ENCODE measurements at regions not wholly inside any gene's neighbourhood (a gene's known extent, or its start where the extent isn't known, plus 50 kb on each side); places are given as distances from the start of the nearest gene placed in this dataset.

- H3K79me1 ChIP-seq (ENCODE audit: low read length): peaks cover 6% of the 10 kb centered on the region
These were observed 510.5 kb downstream of the IRS2 start for GRCh38 chr13:109275852-109276251.

GRCh38 chr13:109275139-109275745 lies 511.1 kb downstream of the IRS2 start:
- peak overlapping the region; percentile 63 for H4K8ac ChIP-seq (ENCODE audit: low read depth, low read length)
- no peak overlapping the region for H3K4me3 ChIP-seq (ENCODE audit: low read depth, low read length)
- H4K91ac ChIP-seq (ENCODE audit: low read depth, low read length): peak overlapping the region; percentile 42
- H3K23ac ChIP-seq (ENCODE audit: low read length): no peak overlapping the region
- DNase-seq: no peak
- H3K4me2 ChIP-seq (ENCODE audit: low read length): no peak overlapping the region
- no peaks in the 10 kb centered on the region for H3K36me3 ChIP-seq (ENCODE audit: control insufficient read depth in 1 of 2, insufficient read depth in 2 of 2, low read length in 2 of 2)
- H4K12ac ChIP-seq (ENCODE audit: low read depth, low read length): no peak overlapping the region
- no peak overlapping the region for H3K9ac ChIP-seq (ENCODE audit: low read length)
- H3K4ac ChIP-seq (ENCODE audit: low read depth, low read length): no peak overlapping the region
- peaks cover 6% of the 10 kb centered on the region for H3K79me1 ChIP-seq (ENCODE audit: low read length)
- H3K14ac ChIP-seq (ENCODE audit: low read length): peak overlapping the region; percentile 60
- H2AK5ac ChIP-seq (ENCODE audit: low read length): no peak overlapping the region
- no peak overlapping the region for H2AFZ ChIP-seq (ENCODE audit: insufficient read depth, low read length, poor library complexity)
- WGBS (ENCODE audit: extremely low coverage, insufficient coverage, insufficient read length): no CpG with 5 or more reads among the region's 11 CpGs
- no peak overlapping the region for H3K27ac ChIP-seq (ENCODE audit: low read depth, low read length)
- H2BK5ac ChIP-seq (ENCODE audit: low read depth, low read length, poor library complexity): peak overlapping the region; percentile 60
- H3K4me1 ChIP-seq (ENCODE audit: control insufficient read depth in 1 of 2, insufficient read depth in 2 of 2, low read length in 2 of 2): peaks cover 4 to 11% of the 10 kb centered on the region in 2 experiments
- no peak overlapping the region for H3K18ac ChIP-seq (ENCODE audit: low read length)
- no peaks in the 10 kb centered on the region for H3K9me3 ChIP-seq (ENCODE audit: insufficient read depth, low read depth, low read length)
- H3K27me3 ChIP-seq (ENCODE audit: insufficient read depth, low read length): no peaks in the 10 kb centered on the region
- H3K79me2 ChIP-seq (ENCODE audit: control insufficient read depth, insufficient read depth, low read length, poor library complexity): no peaks in the 10 kb centered on the region
- H2BK12ac ChIP-seq (ENCODE audit: low read length): peak overlapping the region; percentile 54
- peak overlapping the region; percentile 58 for H2BK120ac ChIP-seq (ENCODE audit: insufficient read depth, low read length, poor library complexity)

More at GRCh38 chr13:109275852-109276251, 510.5 kb downstream of the IRS2 start:
- no peak overlapping the region for H3K4me2 ChIP-seq (ENCODE audit: low read length)
- H4K8ac ChIP-seq (ENCODE audit: low read depth, low read length): no peak overlapping the region
- H2BK12ac ChIP-seq (ENCODE audit: low read length): no peak overlapping the region
- H4K91ac ChIP-seq (ENCODE audit: low read depth, low read length): no peak overlapping the region
- no peak overlapping the region for H3K14ac ChIP-seq (ENCODE audit: low read length)
- no peak overlapping the region for H2AFZ ChIP-seq (ENCODE audit: insufficient read depth, low read length, poor library complexity)
- no peak overlapping the region for H3K18ac ChIP-seq (ENCODE audit: low read length)
- DNase-seq: no peak
- H4K12ac ChIP-seq (ENCODE audit: low read depth, low read length): no peak overlapping the region
- H3K23ac ChIP-seq (ENCODE audit: low read length): no peak overlapping the region
- no peaks in the 10 kb centered on the region for H3K79me2 ChIP-seq (ENCODE audit: control insufficient read depth, insufficient read depth, low read length, poor library complexity)
- H3K4me1 ChIP-seq (ENCODE audit: control insufficient read depth in 1 of 2, insufficient read depth in 2 of 2, low read length in 2 of 2): peaks cover 4 to 11% of the 10 kb centered on the region in 2 experiments
- H3K4me3 ChIP-seq (ENCODE audit: low read depth, low read length): no peak overlapping the region
- no peak overlapping the region for H3K9ac ChIP-seq (ENCODE audit: low read length)
- H3K27ac ChIP-seq (ENCODE audit: low read depth, low read length): no peak overlapping the region
- H2BK5ac ChIP-seq (ENCODE audit: low read depth, low read length, poor library complexity): no peak overlapping the region
- H3K4ac ChIP-seq (ENCODE audit: low read depth, low read length): no peak overlapping the region
- no peaks in the 10 kb centered on the region for H3K9me3 ChIP-seq (ENCODE audit: insufficient read depth, low read depth, low read length)
- no peak overlapping the region for H2BK120ac ChIP-seq (ENCODE audit: insufficient read depth, low read length, poor library complexity)
- no peak overlapping the region for H2AK5ac ChIP-seq (ENCODE audit: low read length)
- H3K27me3 ChIP-seq (ENCODE audit: insufficient read depth, low read length): no peaks in the 10 kb centered on the region
- no peaks in the 10 kb centered on the region for H3K36me3 ChIP-seq (ENCODE audit: control insufficient read depth in 1 of 2, insufficient read depth in 2 of 2, low read length in 2 of 2)
- no CpG with 5 or more reads among the region's 5 CpGs for WGBS (ENCODE audit: extremely low coverage, insufficient coverage, insufficient read length)

GRCh38 chr13:109274188-109274821 lies 512.1 kb downstream of the IRS2 start:
- H3K27me3 ChIP-seq (ENCODE audit: insufficient read depth, low read length): no peaks in the 10 kb centered on the region
- no peak overlapping the region for H4K12ac ChIP-seq (ENCODE audit: low read depth, low read length)
- H3K79me2 ChIP-seq (ENCODE audit: control insufficient read depth, insufficient read depth, low read length, poor library complexity): no peaks in the 10 kb centered on the region
- no peak overlapping the region for H2AK5ac ChIP-seq (ENCODE audit: low read length)
- no peaks in the 10 kb centered on the region for H3K36me3 ChIP-seq (ENCODE audit: control insufficient read depth in 1 of 2, insufficient read depth in 2 of 2, low read length in 2 of 2)
- H2BK120ac ChIP-seq (ENCODE audit: insufficient read depth, low read length, poor library complexity): no peak overlapping the region
- H3K4me2 ChIP-seq (ENCODE audit: low read length): no peak overlapping the region
- WGBS (ENCODE audit: extremely low coverage, insufficient coverage, insufficient read length): no CpG with 5 or more reads among the region's 5 CpGs
- peak; percentile 80 to 96 for DNase-seq
- H2AFZ ChIP-seq (ENCODE audit: insufficient read depth, low read length, poor library complexity): no peak overlapping the region
- no peak overlapping the region for H3K9ac ChIP-seq (ENCODE audit: low read length)
- H3K9me3 ChIP-seq (ENCODE audit: insufficient read depth, low read depth, low read length): no peaks in the 10 kb centered on the region
- H4K8ac ChIP-seq (ENCODE audit: low read depth, low read length): no peak overlapping the region
- peaks cover 4 to 11% of the 10 kb centered on the region in 2 experiments for H3K4me1 ChIP-seq (ENCODE audit: control insufficient read depth in 1 of 2, insufficient read depth in 2 of 2, low read length in 2 of 2)
- peaks cover 6% of the 10 kb centered on the region for H3K79me1 ChIP-seq (ENCODE audit: low read length)
- H2BK5ac ChIP-seq (ENCODE audit: low read depth, low read length, poor library complexity): peak overlapping the region; percentile 48
- no peak overlapping the region for H4K91ac ChIP-seq (ENCODE audit: low read depth, low read length)
- no peak overlapping the region for H3K18ac ChIP-seq (ENCODE audit: low read length)
- no peak overlapping the region for H3K23ac ChIP-seq (ENCODE audit: low read length)
- peak overlapping the region; percentile 28 for H3K27ac ChIP-seq (ENCODE audit: low read depth, low read length)
- H3K14ac ChIP-seq (ENCODE audit: low read length): no peak overlapping the region
- H2BK12ac ChIP-seq (ENCODE audit: low read length): no peak overlapping the region
- no peak overlapping the region for H3K4me3 ChIP-seq (ENCODE audit: low read depth, low read length)
- no peak overlapping the region for H3K4ac ChIP-seq (ENCODE audit: low read depth, low read length)

GRCh38 chr13:109273326-109273751 lies 513.0 kb downstream of the IRS2 start:
- no peak overlapping the region for H2AFZ ChIP-seq (ENCODE audit: insufficient read depth, low read length, poor library complexity)
- no peaks in the 10 kb centered on the region for H3K9me3 ChIP-seq (ENCODE audit: insufficient read depth, low read depth, low read length)
- no peak overlapping the region for H2AK5ac ChIP-seq (ENCODE audit: low read length)
- H3K27ac ChIP-seq (ENCODE audit: low read depth, low read length): no peak overlapping the region
- H3K14ac ChIP-seq (ENCODE audit: low read length): no peak overlapping the region
- H3K4me3 ChIP-seq (ENCODE audit: low read depth, low read length): no peak overlapping the region
- H2BK5ac ChIP-seq (ENCODE audit: low read depth, low read length, poor library complexity): no peak overlapping the region
- WGBS (ENCODE audit: extremely low coverage, insufficient coverage, insufficient read length): no CpG with 5 or more reads among the region's 3 CpGs
- H3K79me2 ChIP-seq (ENCODE audit: control insufficient read depth, insufficient read depth, low read length, poor library complexity): no peaks in the 10 kb centered on the region
- no peak overlapping the region for H4K8ac ChIP-seq (ENCODE audit: low read depth, low read length)
- no peak overlapping the region for H3K23ac ChIP-seq (ENCODE audit: low read length)
- H3K36me3 ChIP-seq (ENCODE audit: control insufficient read depth in 1 of 2, insufficient read depth in 2 of 2, low read length in 2 of 2): no peaks in the 10 kb centered on the region
- no peak overlapping the region for H4K12ac ChIP-seq (ENCODE audit: low read depth, low read length)
- no peak overlapping the region for H3K18ac ChIP-seq (ENCODE audit: low read length)
- peak; percentile 42 to 57 for DNase-seq
- H4K91ac ChIP-seq (ENCODE audit: low read depth, low read length): no peak overlapping the region
- H2BK12ac ChIP-seq (ENCODE audit: low read length): no peak overlapping the region
- H3K4ac ChIP-seq (ENCODE audit: low read depth, low read length): no peak overlapping the region
- peaks cover 6% of the 10 kb centered on the region for H3K79me1 ChIP-seq (ENCODE audit: low read length)
- no peak overlapping the region for H3K4me2 ChIP-seq (ENCODE audit: low read length)
- no peak overlapping the region for H2BK120ac ChIP-seq (ENCODE audit: insufficient read depth, low read length, poor library complexity)
- no peak overlapping the region for H3K9ac ChIP-seq (ENCODE audit: low read length)
- H3K27me3 ChIP-seq (ENCODE audit: insufficient read depth, low read length): no peaks in the 10 kb centered on the region
- peaks cover 4 to 11% of the 10 kb centered on the region in 2 experiments for H3K4me1 ChIP-seq (ENCODE audit: control insufficient read depth in 1 of 2, insufficient read depth in 2 of 2, low read length in 2 of 2)

Measured in trophoblast cell (in vitro differentiated cells and primary cell).